GM06990 (cell line): ENCODE measurements at regions not wholly inside any gene's neighbourhood (a gene's known extent, or its start where the extent isn't known, plus 50 kb on each side); places are given as distances from the start of the nearest gene placed in this dataset.

Source experiments
- DNase-seq: peaks from one replicate; pipeline ENCODE4 v3.0.0-alpha.2; 2011; ENCODE audit not compliant: insufficient read length; ENCODE audit errors: extremely low read depth
- H3K27me3 ChIP-seq: replicated peaks from 2 replicates; pipeline ENCODE4 v1.6.0; 2011; ENCODE audit warnings: low read length; ENCODE audit not compliant: control insufficient read depth, insufficient read depth
- H3K36me3 ChIP-seq: 2 replicates; pipeline ENCODE4 v1.5.1; 2011; ENCODE audit warnings: low read length; ENCODE audit not compliant: control insufficient read depth, insufficient read depth
- H3K4me3 ChIP-seq: replicated peaks from 2 replicates; pipeline ENCODE4 v1.5.1; 2011; ENCODE audit warnings: low read depth, mild to moderate bottlenecking, control low read depth, low read length
- CTCF ChIP-seq: IDR thresholded peaks from 2 replicates; pipeline ENCODE4 v1.5.1; 2011; ENCODE audit warnings: low read length, control low read depth, mild to moderate bottlenecking, inconsistent platforms; ENCODE audit not compliant: insufficient read depth, poor library complexity, severe bottlenecking

GRCh38 chr3:59607656-59608055 lies 557.8 kb upstream of the CFAP20DC start:
- Histone ChIP-seq H3K27me3 (peaks cover 1% of the 10 kb centered on the region; the same call in 1 of the 2 replicates), H3K4me3 (no peak overlapping the region), H3K36me3 (no peaks in the 10 kb centered on the region)
- no peak for DNase-seq
- no peak for TF ChIP-seq CTCF

- Histone ChIP-seq H3K36me3 (no peaks in the 10 kb centered on the region), H3K27me3 (peaks cover 1% of the 10 kb centered on the region; the same call in 1 of the 2 replicates), H3K4me3 (no peak overlapping the region)
- no peak for DNase-seq
- TF ChIP-seq CTCF: no peak
Observed at GRCh38 chr3:59606638-59607266, 556.9 kb upstream of the CFAP20DC start.

- Histone ChIP-seq H3K4me3 (no peak overlapping the region), H3K36me3 (no peaks in the 10 kb centered on the region), H3K27me3 (peaks cover 1% of the 10 kb centered on the region; the same call in 1 of the 2 replicates)
- no peak for DNase-seq
- TF ChIP-seq CTCF: no peak
Observed at GRCh38 chr3:59605944-59606534, 556.2 kb upstream of the CFAP20DC start.

GRCh38 chr3:59605318-59605717 lies 555.5 kb upstream of the CFAP20DC start:
- no peak for TF ChIP-seq CTCF
- no peak overlapping the region for H3K4me3 ChIP-seq
- peaks cover 1% of the 10 kb centered on the region; the same call in 1 of the 2 replicates for H3K27me3 ChIP-seq
- DNase-seq: no peak
- no peaks in the 10 kb centered on the region for H3K36me3 ChIP-seq

- Histone ChIP-seq H3K27me3 (no peaks in the 10 kb centered on the region), H3K4me3 (no peak overlapping the region), H3K36me3 (no peaks in the 10 kb centered on the region)
- no peak for TF ChIP-seq CTCF
- DNase-seq: no peak
Observed at GRCh38 chr3:59601486-59601885, 551.7 kb upstream of the CFAP20DC start.
